Neuron (in vitro differentiated cells): ENCODE measurements at regions not wholly inside any gene's neighbourhood (a gene's known extent, or its start where the extent isn't known, plus 50 kb on each side); places are given as distances from the start of the nearest gene placed in this dataset.

Experiments
- H2AFZ ChIP-seq: one replicate; pipeline ENCODE4 v1.6.1; 2013; ENCODE audit warnings: low read depth, mild to moderate bottlenecking, inconsistent platforms, low read length, moderate library complexity
- H3K27me3 ChIP-seq: one replicate; pipeline ENCODE4 v1.6.1; 2013; ENCODE audit warnings: low read length; ENCODE audit not compliant: insufficient read depth
- H3K36me3 ChIP-seq: one replicate; pipeline ENCODE4 v1.6.1; 2013; ENCODE audit warnings: low read length; ENCODE audit not compliant: insufficient read depth
- H3K4me1 ChIP-seq: one replicate; pipeline ENCODE4 v1.6.1; 2013; ENCODE audit warnings: low read length; ENCODE audit not compliant: insufficient read depth
- H3K4me3 ChIP-seq: 2 replicates; pipeline ENCODE4 v1.5.1; 2013; ENCODE audit warnings: mild to moderate bottlenecking, low read length, moderate library complexity
- H3K9me3 ChIP-seq: one replicate; pipeline ENCODE4 v1.6.1; 2013; ENCODE audit warnings: low read length

- H3K4me3 ChIP-seq, result no peak overlapping the region
- no peak overlapping the region for H2AFZ ChIP-seq
- H3K27me3 ChIP-seq, result no peaks in the 10 kb centered on the region
- no peaks in the 10 kb centered on the region for H3K36me3 ChIP-seq
- H3K4me1 ChIP-seq, result no peaks in the 10 kb centered on the region
- no peaks in the 10 kb centered on the region for H3K9me3 ChIP-seq
Measured at GRCh38 chr4:187929024-187929423, 66.5 kb upstream of the ZFP42 start.

GRCh38 chr4:187934766-187935165 is 60.8 kb upstream of the ZFP42 start:
- H2AFZ ChIP-seq, result no peak overlapping the region
- H3K27me3 ChIP-seq, result no peaks in the 10 kb centered on the region
- H3K9me3 ChIP-seq, result no peaks in the 10 kb centered on the region
- H3K4me3 ChIP-seq, result no peak overlapping the region
- H3K4me1 ChIP-seq, result no peaks in the 10 kb centered on the region
- H3K36me3 ChIP-seq, result no peaks in the 10 kb centered on the region

- no peaks in the 10 kb centered on the region for H3K9me3 ChIP-seq
- no peak overlapping the region for H2AFZ ChIP-seq
- no peaks in the 10 kb centered on the region for H3K27me3 ChIP-seq
- no peak overlapping the region for H3K4me3 ChIP-seq
- H3K36me3 ChIP-seq, result no peaks in the 10 kb centered on the region
- H3K4me1 ChIP-seq, result no peaks in the 10 kb centered on the region
Measured at GRCh38 chr4:187937557-187937956, 58.0 kb upstream of the ZFP42 start.

DNA sequence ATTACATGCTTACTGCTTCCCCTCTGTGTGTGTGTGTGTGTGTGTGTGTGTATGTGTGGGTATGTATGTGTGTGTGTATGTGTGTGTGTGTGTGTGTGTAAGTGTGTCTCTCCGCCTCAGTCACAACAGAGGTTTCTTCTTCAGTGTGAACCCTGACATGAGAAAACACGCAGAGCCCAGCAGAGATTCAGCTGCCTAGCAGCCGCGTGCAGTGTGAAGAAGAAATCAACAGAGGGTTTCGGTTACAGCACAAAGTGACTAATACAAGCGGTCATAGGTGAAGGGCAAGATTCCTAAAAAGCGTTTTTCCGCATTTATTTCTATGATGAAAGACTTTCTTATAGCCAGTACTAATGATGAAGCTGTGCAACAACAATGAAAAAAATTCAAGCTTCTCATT is 55.3 kb upstream of the ZFP42 start:
- Histone ChIP-seq H3K4me1 (no peaks in the 10 kb centered on the region), H3K27me3 (no peaks in the 10 kb centered on the region), H3K36me3 (no peaks in the 10 kb centered on the region)

GRCh38 chr4:187942968-187943367 is 52.6 kb upstream of the ZFP42 start:
- Histone ChIP-seq H2AFZ (no peak overlapping the region), H3K27me3 (no peaks in the 10 kb centered on the region), H3K9me3 (no peaks in the 10 kb centered on the region), H3K36me3 (no peaks in the 10 kb centered on the region), H3K4me3 (no peak overlapping the region), H3K4me1 (no peaks in the 10 kb centered on the region)

More for the DNA sequence above, 55.3 kb upstream of the ZFP42 start:
- Histone ChIP-seq H3K4me3 (no peak overlapping the region), H2AFZ (no peak overlapping the region), H3K9me3 (no peaks in the 10 kb centered on the region)

GRCh38 chr4:187944179-187944578 is 51.4 kb upstream of the ZFP42 start:
- Histone ChIP-seq H3K4me1 (no peaks in the 10 kb centered on the region), H3K36me3 (no peaks in the 10 kb centered on the region), H3K9me3 (no peaks in the 10 kb centered on the region), H3K27me3 (no peaks in the 10 kb centered on the region), H2AFZ (no peak overlapping the region), H3K4me3 (no peak overlapping the region)
